SK-N-SH (cell line): ENCODE measurements at regions not wholly inside any gene's neighbourhood (a gene's known extent, or its start where the extent isn't known, plus 50 kb on each side); places are given as distances from the start of the nearest gene placed in this dataset.

Source experiments
- CTCF ChIA-PET: fragments of 300-600, 350-600 bp; formaldehyde crosslinking; extraction: SDS; loops from one replicate; lab custom pipeline; 2021; lab: Yijun Ruan, JAX
- POLR2A ChIA-PET: fragments of 350-600 bp; sonication (Branson Sonifier 250); formaldehyde crosslinking; extraction: SDS; loops from one replicate; lab custom pipeline; 2020; ENCODE audit warnings: antibody characterized with exemption, inconsistent platforms; lab: Yijun Ruan, JAX
- DNase-seq: peaks from one replicate; pipeline ENCODE4 v3.0.0; 2012
- H2AFZ ChIP-seq: fragments of 200-600 bp; sonication (generic); 2 replicates; pipeline ENCODE4 v1.8.1; 2016; ENCODE audit warnings: antibody characterized with exemption, mild to moderate bottlenecking, low read depth
- H3F3A ChIP-seq: fragments of 200-600 bp; sonication (generic); replicated peaks from 2 replicates; pipeline ENCODE3; 2016; ENCODE audit warnings: antibody characterized with exemption, mild to moderate bottlenecking; ENCODE audit not compliant: insufficient read depth
- H3K27ac ChIP-seq, 2 experiments: fragments of 200-500 bp in 1 of 2; fragments of 200-600 bp in 1 of 2; sonication (Bioruptor generic) in 1 of 2; sonication (generic), shearing (Covaris generic) in 1 of 2; 2 replicates each; pipeline versions ENCODE4 v1.5.1 to v1.6.1; 2014 to 2016; ENCODE audit warnings: low read depth in 2 of 2, inconsistent platforms in 1 of 2, low read length in 1 of 2, mild to moderate bottlenecking in 1 of 2, mixed read lengths in 1 of 2
- H3K27me3 ChIP-seq: fragments of 200-600 bp; sonication (generic), shearing (Covaris generic); 2 replicates; pipeline ENCODE4 v1.6.1; 2016; ENCODE audit warnings: mixed run types; ENCODE audit not compliant: insufficient read depth
- H3K36me3 ChIP-seq, 2 experiments: fragments of 200-500 bp in 1 of 2; fragments of 200-600 bp in 1 of 2; sonication (Bioruptor generic) in 1 of 2; sonication (generic) in 1 of 2; replicated peaks in 1 of 2; 2 replicates each; pipeline versions ENCODE3 to v1.5.1; 2014 to 2016; ENCODE audit warnings: low read length in 1 of 2, mild to moderate bottlenecking in 1 of 2; ENCODE audit not compliant: insufficient read depth in 2 of 2, control insufficient read depth in 1 of 2
- H3K4me1 ChIP-seq, 2 experiments: fragments of 200-500 bp in 1 of 2; fragments of 200-600 bp in 1 of 2; sonication (Bioruptor generic) in 1 of 2; sonication (generic), shearing (Covaris generic) in 1 of 2; 2 replicates each; pipeline versions ENCODE4 v1.5.1 to v1.6.1; 2014 to 2016; ENCODE audit warnings: low read depth in 1 of 2, low read length in 1 of 2, mixed run types in 1 of 2; ENCODE audit not compliant: insufficient read depth in 2 of 2, control insufficient read depth in 1 of 2
- H3K4me2 ChIP-seq: fragments of 200-600 bp; sonication (generic), shearing (Covaris generic); 2 replicates; pipeline ENCODE4 v1.6.1; 2017; ENCODE audit warnings: mixed run types
- H3K4me3 ChIP-seq, 2 experiments: fragments of 200-500 bp in 1 of 2; fragments of 200-600 bp in 1 of 2; sonication (Bioruptor generic) in 1 of 2; sonication (generic), shearing (Covaris generic) in 1 of 2; 2 replicates each; pipeline versions ENCODE4 v1.5.1 to v1.8.1; 2014 to 2016; ENCODE audit warnings: low read depth in 2 of 2, inconsistent platforms in 1 of 2, low read length in 1 of 2, mild to moderate bottlenecking in 1 of 2, mixed read lengths in 1 of 2, moderate library complexity in 1 of 2
- H3K79me2 ChIP-seq: fragments of 200-600 bp; sonication (generic); 2 replicates; pipeline ENCODE4 v1.8.1; 2017; ENCODE audit warnings: mild to moderate bottlenecking; ENCODE audit not compliant: insufficient read depth
- H3K9ac ChIP-seq: fragments of 200-600 bp; sonication (generic); 2 replicates; pipeline ENCODE4 v1.6.1; 2017; ENCODE audit warnings: mixed run types
- H3K9me2 ChIP-seq: fragments of 200-600 bp; sonication (generic); 2 replicates; pipeline ENCODE4 v1.6.1; 2017; ENCODE audit warnings: mixed run types
- H3K9me3 ChIP-seq: fragments of 200-600 bp; sonication (generic); 2 replicates; pipeline ENCODE4 v1.6.1; 2017; ENCODE audit warnings: mixed run types, mild to moderate bottlenecking, moderate library complexity
- H4K20me1 ChIP-seq: fragments of 200-600 bp; sonication (generic); 2 replicates; pipeline ENCODE4 v1.6.1; 2017; ENCODE audit warnings: mild to moderate bottlenecking, mixed run types; ENCODE audit not compliant: insufficient read depth
- CHD2 ChIP-seq: fragments of 150-350 bp; IDR thresholded peaks from 2 replicates; pipeline ENCODE4 v1.6.1; 2018; ENCODE audit warnings: low read length; ENCODE audit not compliant: partially characterized antibody
- FOSL2 ChIP-seq: IDR thresholded peaks from 2 replicates; pipeline ENCODE4 v1.4.0; 2012; ENCODE audit warnings: low read depth, mild to moderate bottlenecking, moderate library complexity, borderline replicate concordance
- FOXM1 ChIP-seq: IDR thresholded peaks from 2 replicates; pipeline ENCODE4 v1.4.0; 2012; ENCODE audit warnings: low read depth, mild to moderate bottlenecking
- MEF2A ChIP-seq: IDR thresholded peaks from 2 replicates; pipeline ENCODE4 v1.4.0; 2012; ENCODE audit warnings: low read depth, borderline replicate concordance
- MXI1 ChIP-seq: IDR thresholded peaks from 2 replicates; pipeline ENCODE4 v1.6.1; 2012; ENCODE audit warnings: mild to moderate bottlenecking, low read depth, low read length, improper control_type of control experiment
- NFIC ChIP-seq: IDR thresholded peaks from 2 replicates; pipeline ENCODE4 v1.4.0; 2012; ENCODE audit warnings: borderline replicate concordance
- RAD21 ChIP-seq: IDR thresholded peaks from 2 replicates; pipeline ENCODE4 v1.6.1; 2012; ENCODE audit warnings: mild to moderate bottlenecking, low read length
- RXRA ChIP-seq: IDR thresholded peaks from 2 replicates; pipeline ENCODE4 v1.4.0; 2012; ENCODE audit warnings: low read depth, mild to moderate bottlenecking, borderline replicate concordance
- SMC3 ChIP-seq: IDR thresholded peaks from 2 replicates; pipeline ENCODE4 v1.6.1; 2012; ENCODE audit warnings: low read depth, low read length, improper control_type of control experiment
- WGBS: methylation state at CpG from one replicate; pipeline ENCODE4 v1.1.6; 2017; ENCODE audit warnings: low lambda C conversion rate; 5-methylcytosine and 5-hydroxymethylcytosine counted together
- TF ChIP-seq, protein P1 (sequence below): IDR thresholded peaks from 2 replicates; pipeline ENCODE4 v1.4.0; 2012; ENCODE audit warnings: low read depth
- TF ChIP-seq, protein P2 (sequence below): IDR thresholded peaks from 2 replicates; pipeline ENCODE4 v1.6.1; 2012; ENCODE audit warnings: mild to moderate bottlenecking, low read depth, low read length, moderate library complexity

DNA sequence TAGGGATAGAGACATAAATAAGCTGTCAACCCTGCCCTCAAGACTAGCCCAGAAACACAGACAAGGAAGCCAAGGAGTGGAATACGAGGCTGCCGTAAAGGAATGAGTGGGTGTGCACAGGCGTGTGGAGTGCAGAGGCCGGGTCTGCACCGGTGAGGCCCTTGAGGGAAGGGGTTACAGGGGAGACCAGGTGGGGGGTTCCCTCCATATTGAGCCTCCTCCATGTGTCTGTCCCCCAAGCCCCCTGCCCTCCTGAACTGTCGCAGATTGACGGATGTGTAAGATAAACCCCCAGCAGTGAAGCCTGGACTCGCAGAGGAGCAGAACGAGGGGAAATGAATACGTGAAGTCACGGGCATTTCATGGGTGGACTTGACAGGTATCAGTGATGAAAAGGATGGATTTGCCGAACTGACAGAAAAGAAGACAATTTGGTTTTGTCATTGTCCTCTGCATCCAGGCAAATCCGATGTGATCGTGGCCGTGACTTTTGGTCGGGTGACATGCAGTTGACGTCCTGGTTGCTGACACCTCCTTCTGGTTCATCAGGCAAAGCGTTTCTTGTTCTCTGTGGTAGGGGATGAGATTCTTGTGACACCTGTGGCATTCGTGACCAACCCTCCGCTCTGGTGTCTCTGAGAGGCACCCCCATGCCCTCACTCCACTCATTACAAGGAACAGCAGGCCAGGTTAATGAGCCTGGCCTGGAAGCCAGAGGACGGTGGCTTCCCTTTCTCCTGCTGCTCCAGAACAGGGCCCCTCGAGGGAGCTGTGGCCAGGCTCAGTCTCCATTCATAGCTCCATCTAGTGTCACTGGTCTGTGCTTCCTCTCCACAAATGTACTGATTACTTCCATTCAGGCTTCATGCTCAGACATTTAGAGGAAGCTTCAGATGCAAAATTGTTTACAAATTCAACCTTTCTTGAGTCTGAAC, 223.1 kb upstream of the B3GAT1 start:
- Histone ChIP-seq H3K36me3 (no peaks in the 10 kb centered on the region), H3K27me3 (no peaks in the 10 kb centered on the region), H3K4me2 (no peak overlapping the region), H3K9me2 (no peaks in the 10 kb centered on the region), H3K27ac (no peak overlapping the region), H3K4me1 (no peaks in the 10 kb centered on the region; a peak in 1 of 4 replicates), H3F3A (no peaks in the 10 kb centered on the region), H3K79me2 (no peaks in the 10 kb centered on the region), H3K9me3 (no peaks in the 10 kb centered on the region), H4K20me1 (no peaks in the 10 kb centered on the region), H2AFZ (no peak overlapping the region), H3K4me3 (no peak overlapping the region), H3K9ac (no peak overlapping the region)
- ChIA-PET CTCF (interaction anchor here (0.7 to 1.0 kb wide), 3 partner anchors 9 to 117 kb away, joined by 3 to 4 read pairs (median 3); no protein-coding TSS in a partner anchor), POLR2A (no interaction called here)
- TF ChIP-seq MEF2A (no peak), FOXM1 (no peak), SMC3 (peak; percentile 28; the same call in 1 of the 2 replicates), MXI1 (no peak), RAD21 (peak; percentile 47)
- 48% methylated on average over 21 of the region's 22 CpGs for WGBS
- peak; percentile 55 for DNase-seq

DNA sequence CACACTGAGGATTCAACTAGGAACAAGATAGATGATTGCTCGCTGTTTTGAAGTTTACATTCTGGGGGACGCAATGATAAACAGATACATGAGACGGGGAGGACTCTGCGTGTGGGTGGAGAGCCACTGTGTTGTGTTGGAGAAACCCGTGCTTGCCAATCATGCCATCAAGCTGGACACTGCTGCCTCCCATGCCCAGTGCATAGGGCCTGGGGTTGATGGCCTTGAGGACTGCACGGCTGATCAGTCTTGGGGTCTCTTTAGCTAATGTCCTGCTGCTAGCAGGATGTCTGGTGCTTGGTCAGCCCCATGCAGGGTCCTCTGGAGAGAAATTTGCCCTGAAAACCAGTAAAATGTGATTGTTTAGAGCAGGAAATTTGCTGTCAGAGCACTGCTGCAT, 221.2 kb upstream of the B3GAT1 start:
- Histone ChIP-seq H3K27ac (no peak overlapping the region), H3K9me3 (no peaks in the 10 kb centered on the region), H3K9me2 (no peaks in the 10 kb centered on the region), H3K27me3 (no peaks in the 10 kb centered on the region), H3K9ac (no peak overlapping the region), H4K20me1 (no peaks in the 10 kb centered on the region), H3K4me1 (no peaks in the 10 kb centered on the region; a peak in 1 of 4 replicates), H2AFZ (no peak overlapping the region), H3K4me3 (no peak overlapping the region), H3F3A (no peaks in the 10 kb centered on the region), H3K79me2 (no peaks in the 10 kb centered on the region), H3K36me3 (no peaks in the 10 kb centered on the region), H3K4me2 (no peak overlapping the region)
- WGBS: 53% methylated on average over 5 of the region's 6 CpGs
- no peak for DNase-seq
- ChIA-PET POLR2A (no interaction called here), CTCF (no interaction called here)
- TF ChIP-seq RXRA: no peak
- TF ChIP-seq NFIC: no peak
- no peak for TF ChIP-seq FOSL2
- TF ChIP-seq MEF2A: no peak
- TF ChIP-seq, protein P1, sequence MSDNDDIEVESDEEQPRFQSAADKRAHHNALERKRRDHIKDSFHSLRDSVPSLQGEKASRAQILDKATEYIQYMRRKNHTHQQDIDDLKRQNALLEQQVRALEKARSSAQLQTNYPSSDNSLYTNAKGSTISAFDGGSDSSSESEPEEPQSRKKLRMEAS: no peak
- no peak for TF ChIP-seq CHD2
- TF ChIP-seq, protein P2, sequence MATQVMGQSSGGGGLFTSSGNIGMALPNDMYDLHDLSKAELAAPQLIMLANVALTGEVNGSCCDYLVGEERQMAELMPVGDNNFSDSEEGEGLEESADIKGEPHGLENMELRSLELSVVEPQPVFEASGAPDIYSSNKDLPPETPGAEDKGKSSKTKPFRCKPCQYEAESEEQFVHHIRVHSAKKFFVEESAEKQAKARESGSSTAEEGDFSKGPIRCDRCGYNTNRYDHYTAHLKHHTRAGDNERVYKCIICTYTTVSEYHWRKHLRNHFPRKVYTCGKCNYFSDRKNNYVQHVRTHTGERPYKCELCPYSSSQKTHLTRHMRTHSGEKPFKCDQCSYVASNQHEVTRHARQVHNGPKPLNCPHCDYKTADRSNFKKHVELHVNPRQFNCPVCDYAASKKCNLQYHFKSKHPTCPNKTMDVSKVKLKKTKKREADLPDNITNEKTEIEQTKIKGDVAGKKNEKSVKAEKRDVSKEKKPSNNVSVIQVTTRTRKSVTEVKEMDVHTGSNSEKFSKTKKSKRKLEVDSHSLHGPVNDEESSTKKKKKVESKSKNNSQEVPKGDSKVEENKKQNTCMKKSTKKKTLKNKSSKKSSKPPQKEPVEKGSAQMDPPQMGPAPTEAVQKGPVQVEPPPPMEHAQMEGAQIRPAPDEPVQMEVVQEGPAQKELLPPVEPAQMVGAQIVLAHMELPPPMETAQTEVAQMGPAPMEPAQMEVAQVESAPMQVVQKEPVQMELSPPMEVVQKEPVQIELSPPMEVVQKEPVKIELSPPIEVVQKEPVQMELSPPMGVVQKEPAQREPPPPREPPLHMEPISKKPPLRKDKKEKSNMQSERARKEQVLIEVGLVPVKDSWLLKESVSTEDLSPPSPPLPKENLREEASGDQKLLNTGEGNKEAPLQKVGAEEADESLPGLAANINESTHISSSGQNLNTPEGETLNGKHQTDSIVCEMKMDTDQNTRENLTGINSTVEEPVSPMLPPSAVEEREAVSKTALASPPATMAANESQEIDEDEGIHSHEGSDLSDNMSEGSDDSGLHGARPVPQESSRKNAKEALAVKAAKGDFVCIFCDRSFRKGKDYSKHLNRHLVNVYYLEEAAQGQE: no peak
